Superior temporal gyrus (tissue), 1 donor: ENCODE measurements at regions not wholly inside any gene's neighbourhood (a gene's known extent, or its start where the extent isn't known, plus 50 kb on each side); places are given as distances from the start of the nearest gene placed in this dataset.
"Not testable (repeated sequence)": the region's sequence is repeated elsewhere in the genome, so short reads cannot be mapped to it uniquely, and the experiment has no call there.

Experiments used
- DNase-seq: peaks from one replicate; pipeline ENCODE4 v3.0.0-alpha.2; 2016; ENCODE audit errors: extremely low spot score

- DNase-seq, result not testable (repeated sequence)
These were observed 734.9 kb downstream of the TENT5A start for GRCh38 chr6:81017586-81017985.

DNA sequence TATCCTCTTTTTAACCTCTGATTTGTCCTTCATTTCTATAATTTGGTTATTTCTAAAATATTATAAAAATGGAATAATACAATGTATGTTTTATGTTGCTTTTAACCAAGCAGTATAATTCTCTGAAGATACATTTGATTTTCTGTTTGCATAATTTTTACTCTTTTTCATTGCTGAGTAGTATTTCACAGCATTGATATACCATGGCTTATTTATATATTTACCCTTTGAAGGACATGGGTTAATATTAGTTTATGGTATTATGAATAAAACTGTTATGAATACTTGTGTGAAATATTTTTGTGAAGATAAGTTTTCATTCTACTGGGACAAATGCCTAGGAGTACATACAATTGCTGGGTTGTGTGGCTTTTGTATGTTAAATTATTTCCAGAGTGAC is 748.6 kb downstream of the TENT5A start:
- no peak for DNase-seq

DNA sequence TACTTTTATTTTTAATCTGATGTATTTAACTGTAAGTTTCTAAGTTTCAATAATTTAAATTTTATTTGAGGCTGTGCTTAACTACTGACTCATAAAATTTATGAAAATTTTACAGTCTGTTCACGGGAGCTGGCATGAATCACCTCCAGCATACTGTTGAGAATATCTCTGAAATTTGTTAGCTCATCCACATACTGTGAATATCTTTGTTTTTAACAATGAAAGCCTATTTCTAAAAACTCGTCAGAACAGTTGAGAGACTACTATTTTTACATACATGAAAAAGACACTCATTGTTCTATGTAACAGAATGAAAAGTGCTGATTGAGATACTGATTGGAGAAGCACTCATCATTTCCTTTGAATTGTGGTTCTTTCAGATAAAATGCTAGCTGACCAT is 749.3 kb downstream of the TENT5A start:
- no peak for DNase-seq

DNA sequence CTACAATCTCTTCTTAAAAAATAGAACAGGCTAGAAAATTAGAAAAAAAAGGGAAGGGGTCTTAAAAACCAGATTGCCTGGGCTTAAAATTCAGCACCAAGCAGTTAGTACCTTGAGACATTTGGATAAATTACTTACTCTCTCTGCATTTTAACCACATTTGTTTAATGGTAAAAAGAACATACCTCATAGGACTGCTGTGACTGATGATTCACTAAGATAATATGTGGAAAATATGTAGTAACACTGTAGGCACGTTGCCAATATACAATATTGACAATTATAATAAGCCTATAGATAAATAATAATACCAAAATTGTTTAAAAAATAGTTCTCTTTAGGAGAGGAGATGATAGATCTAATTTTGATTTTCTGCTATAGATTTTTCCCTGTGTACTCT is 750.4 kb downstream of the TENT5A start:
- DNase-seq, result no peak

GRCh38 chr6:80991316-80991715 is 761.2 kb downstream of the TENT5A start:
- no peak for DNase-seq

DNA sequence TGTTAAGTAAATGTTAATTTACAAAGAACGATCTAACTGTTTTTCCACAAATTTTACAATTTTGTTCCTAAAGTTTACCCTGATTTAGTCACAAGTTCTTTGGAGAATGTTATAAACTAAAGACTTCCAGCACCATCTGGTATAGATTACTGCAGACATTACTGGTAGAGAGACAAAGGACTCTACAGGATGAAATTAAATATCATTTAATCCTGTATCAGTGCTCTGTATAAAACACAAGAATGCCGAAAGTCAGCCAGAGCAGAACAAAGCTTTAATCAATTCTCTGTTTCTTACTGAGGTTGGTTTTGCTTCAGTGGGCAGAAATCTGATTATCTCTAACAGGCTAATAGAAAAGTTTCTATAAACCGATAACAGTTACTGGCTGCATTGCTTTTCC is 763.6 kb downstream of the TENT5A start:
- DNase-seq, result no peak

DNA sequence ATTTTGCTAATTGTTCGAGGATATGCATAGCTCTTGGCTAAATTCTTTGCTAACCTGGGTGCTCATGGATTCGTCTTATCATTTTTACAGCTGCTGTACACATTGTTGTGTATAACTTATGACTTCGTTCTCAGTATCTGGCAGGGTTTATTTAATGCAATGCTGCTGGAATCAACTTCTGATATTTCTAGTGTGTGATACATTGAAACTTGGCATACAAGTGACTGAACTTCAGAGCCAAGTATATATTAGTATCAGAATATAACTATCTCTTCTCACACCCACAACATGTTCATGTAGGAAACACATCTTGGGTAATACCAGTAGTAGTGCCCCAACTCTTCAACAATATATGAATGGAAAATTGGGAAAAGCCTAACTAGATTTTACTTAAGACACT is 764.2 kb downstream of the TENT5A start:
- no peak for DNase-seq

- not testable (repeated sequence) for DNase-seq
These were observed 771.3 kb downstream of the TENT5A start for GRCh38 chr6:80981226-80981625.

GRCh38 chr6:80976336-80976735 is 776.1 kb downstream of the TENT5A start:
- no peak for DNase-seq

GRCh38 chr6:80974579-80974978 is 777.9 kb downstream of the TENT5A start:
- DNase-seq, result no peak

- no peak for DNase-seq
These were observed 783.0 kb downstream of the TENT5A start for GRCh38 chr6:80969439-80969838.

GRCh38 chr6:80967609-80968008 is 784.9 kb downstream of the TENT5A start:
- DNase-seq, result no peak

DNA sequence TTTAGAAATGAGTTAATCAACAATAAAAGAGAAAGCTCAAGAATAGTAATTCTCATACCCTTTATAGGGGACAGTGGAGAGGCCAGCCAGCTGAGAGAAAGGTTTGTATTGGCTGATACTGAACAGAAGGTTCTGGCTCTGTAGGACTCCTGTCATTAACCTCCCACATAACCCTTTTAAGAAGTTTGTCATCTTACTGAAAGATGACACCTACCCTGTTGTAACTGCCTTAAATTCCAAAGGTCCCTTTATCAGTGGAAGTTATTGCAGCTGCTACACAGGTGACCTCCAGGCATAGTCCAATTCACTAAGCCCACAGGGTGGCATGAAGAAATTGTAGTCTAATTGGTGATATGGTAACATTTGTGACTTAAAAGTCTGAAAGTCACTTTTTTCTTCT is 790.1 kb downstream of the TENT5A start:
- DNase-seq, result no peak

DNA sequence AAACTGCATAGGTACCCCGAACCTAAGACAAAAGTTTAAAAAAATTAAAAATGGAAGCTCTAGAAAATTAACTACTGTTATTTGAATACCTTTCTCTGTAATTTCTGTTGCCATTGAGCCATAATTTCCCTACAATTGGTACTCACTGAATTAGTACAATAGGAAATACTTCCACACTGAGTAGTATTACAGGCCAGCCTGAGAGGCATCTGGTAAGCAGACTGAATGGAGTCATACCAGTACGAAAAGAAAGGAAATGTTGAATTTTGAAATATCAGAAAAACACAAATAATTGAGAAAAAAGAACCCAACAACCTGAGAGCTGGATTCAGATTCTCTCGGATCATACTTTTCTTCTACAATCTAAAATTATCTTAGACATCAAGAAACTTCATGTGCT is 791.3 kb downstream of the TENT5A start:
- no peak for DNase-seq

GRCh38 chr6:80959034-80959433 is 793.4 kb downstream of the TENT5A start:
- DNase-seq, result no peak

GRCh38 chr6:80956898-80957297 is 795.6 kb downstream of the TENT5A start:
- DNase-seq, result no peak

GRCh38 chr6:80952479-80952878 is 800.0 kb downstream of the TENT5A start:
- not testable (repeated sequence) for DNase-seq

GRCh38 chr6:80946402-80946801 is 806.1 kb downstream of the TENT5A start:
- DNase-seq, result no peak

DNA sequence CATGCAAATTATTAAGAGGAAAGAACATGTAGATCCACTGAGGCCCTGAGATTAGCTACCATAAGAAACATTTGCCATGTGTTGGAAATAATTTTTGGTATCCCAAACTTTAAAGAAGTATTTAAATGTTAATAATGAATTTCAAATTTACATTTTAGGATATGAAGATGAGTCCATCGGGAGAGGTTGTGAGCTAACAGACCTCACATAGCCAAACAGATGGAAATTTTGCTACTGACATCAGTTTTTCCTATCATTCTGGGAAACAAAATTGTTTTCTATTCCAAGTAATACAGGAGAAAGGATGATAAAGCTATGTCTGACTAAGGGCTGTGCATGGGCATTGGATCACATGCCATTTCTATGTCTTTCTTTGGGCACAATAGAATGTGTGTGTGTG is 809.6 kb downstream of the TENT5A start:
- DNase-seq, result no peak

GRCh38 chr6:80940976-80941375 is 811.5 kb downstream of the TENT5A start:
- DNase-seq, result no peak

GRCh38 chr6:80940571-80940970 is 811.9 kb downstream of the TENT5A start:
- DNase-seq, result no peak

DNA sequence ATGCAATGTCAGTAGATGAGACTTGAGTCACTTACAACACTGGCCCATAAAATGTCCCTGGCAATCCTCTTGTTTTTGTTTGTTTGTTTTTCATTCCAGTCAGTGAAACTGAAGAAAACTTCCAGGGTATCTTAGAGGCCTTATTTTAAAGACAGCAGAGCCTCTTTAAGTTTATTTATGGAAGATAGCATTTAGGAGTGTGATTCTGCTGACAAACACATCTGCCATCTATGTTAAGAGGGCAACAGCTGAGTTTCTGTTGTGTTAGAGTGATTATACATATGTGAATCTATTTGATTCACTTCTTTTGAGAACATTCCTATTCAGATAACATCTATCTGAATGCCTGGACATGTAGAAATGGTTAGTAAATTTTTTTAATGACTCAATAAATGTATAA is 812.6 kb downstream of the TENT5A start:
- no peak for DNase-seq

- DNase-seq, result no peak
These were observed 813.0 kb downstream of the TENT5A start for GRCh38 chr6:80939480-80939879.

DNA sequence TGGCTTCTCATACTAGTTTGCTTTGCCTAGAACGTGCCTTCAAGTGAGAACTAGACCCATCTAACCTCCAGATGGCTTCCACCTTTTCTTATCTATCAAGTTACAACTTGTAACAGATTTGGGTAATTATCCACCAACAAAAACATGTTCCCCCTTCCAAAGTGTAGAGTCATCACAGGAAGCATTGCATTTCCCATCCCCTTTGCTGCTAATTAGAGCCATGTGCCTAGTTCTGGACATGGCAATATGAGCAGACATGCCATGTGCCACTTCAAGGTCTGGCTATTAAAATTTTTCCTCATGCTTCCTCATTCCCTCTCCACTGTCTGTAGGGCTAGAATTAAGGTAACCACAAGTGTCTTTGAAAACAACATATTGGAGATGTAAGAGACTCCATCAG is 814.4 kb downstream of the TENT5A start:
- no peak for DNase-seq

GRCh38 chr6:80932359-80932758 is 820.1 kb downstream of the TENT5A start:
- no peak for DNase-seq
